Heart left ventricle (tissue), 13 donors: ENCODE measurements at regions not wholly inside any gene's neighbourhood (a gene's known extent, or its start where the extent isn't known, plus 50 kb on each side); places are given as distances from the start of the nearest gene placed in this dataset.

Experiments
- POLR2A ChIP-seq, 2 donors: fragments of 450-650 bp; IDR thresholded peaks; one replicate each; pipeline ENCODE4 v1.6.1; 2017; ENCODE audit warnings: antibody characterized with exemption in 2 of 2, mild to moderate bottlenecking in 2 of 2, moderate library complexity in 2 of 2
- TF ChIP-seq, protein P1 (sequence below), 12 donors: fragments of 200-600 bp; sonication (generic) in 4 of 12; IDR thresholded peaks; one replicate each; pipeline versions ENCODE4 v1.5.0 to v1.8.0; 2018 to 2022; ENCODE audit warnings: antibody characterized with exemption in 12 of 12, mild to moderate bottlenecking in 5 of 12
- donor health status: ischemic (EF 13 %, LVEDD 7.1; RV severe dilation, severe dysfunction).
- donor health status: DM: no; HTN: yes; CAD: no.
- donor health status: DM: no; HTN: no; CAD: no.
- donor health status: ischemic (EF 25% LVEDD 6.9; RV normal size, moderate dysfunction).
- donor health status: ischemic (EF 25% LVEDD 5.7; RV mildly dilated, moderate dysfunction).
- donor health status: ischemic (EF 35%, LVEDD 5.7; RV mildly dilated, moderate dysfunction).
- donor health status: nonischemic (EF 11% LVEDD 7.7; RV severe dilation, severe dysfunction).
- donor health status: DM: yes; HTN: yes; CAD: no.
- donor health status: PGD.
- donor health status: ischemic (EF 29% LVEDD 5.4; RV normal size, mild dysfunction).
- donor health status: nonischemic (EF 23%, LVEDD 6.1; RV moderate dilation, normal function).

GRCh38 chr1:76013206-76013581 is 61.4 kb upstream of the ST6GALNAC3 start:
- TF ChIP-seq, protein P1, sequence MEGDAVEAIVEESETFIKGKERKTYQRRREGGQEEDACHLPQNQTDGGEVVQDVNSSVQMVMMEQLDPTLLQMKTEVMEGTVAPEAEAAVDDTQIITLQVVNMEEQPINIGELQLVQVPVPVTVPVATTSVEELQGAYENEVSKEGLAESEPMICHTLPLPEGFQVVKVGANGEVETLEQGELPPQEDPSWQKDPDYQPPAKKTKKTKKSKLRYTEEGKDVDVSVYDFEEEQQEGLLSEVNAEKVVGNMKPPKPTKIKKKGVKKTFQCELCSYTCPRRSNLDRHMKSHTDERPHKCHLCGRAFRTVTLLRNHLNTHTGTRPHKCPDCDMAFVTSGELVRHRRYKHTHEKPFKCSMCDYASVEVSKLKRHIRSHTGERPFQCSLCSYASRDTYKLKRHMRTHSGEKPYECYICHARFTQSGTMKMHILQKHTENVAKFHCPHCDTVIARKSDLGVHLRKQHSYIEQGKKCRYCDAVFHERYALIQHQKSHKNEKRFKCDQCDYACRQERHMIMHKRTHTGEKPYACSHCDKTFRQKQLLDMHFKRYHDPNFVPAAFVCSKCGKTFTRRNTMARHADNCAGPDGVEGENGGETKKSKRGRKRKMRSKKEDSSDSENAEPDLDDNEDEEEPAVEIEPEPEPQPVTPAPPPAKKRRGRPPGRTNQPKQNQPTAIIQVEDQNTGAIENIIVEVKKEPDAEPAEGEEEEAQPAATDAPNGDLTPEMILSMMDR (IDR thresholded peaks at IDR 0.05): no peak
- no peak for TF ChIP-seq POLR2A (IDR thresholded peaks at IDR 0.05)
